ENCODE measurements at regions not wholly inside any gene's neighbourhood (a gene's known extent, or its start where the extent isn't known, plus 50 kb on each side); places are given as distances from the start of the nearest gene placed in this dataset.

GRCh38 chr7:119758254-119758653 lies 514.7 kb upstream of the KCND2 start:
- H3K27ac Mint-ChIP-seq (ENCODE audit: unreplicated experiment): no peak overlapping the region
- Histone ChIP-seq H2AFZ (ENCODE audit: low read depth, low read length) (no peak overlapping the region), H3K4me2 (ENCODE audit: low read length) (no peak overlapping the region), H3K27ac (ENCODE audit: low read depth, low read length) (no peak overlapping the region), H3K36me3 (ENCODE audit: insufficient read depth, low read length) (no peaks in the 10 kb centered on the region), H4K20me1 (ENCODE audit: insufficient read depth, low read length) (no peaks in the 10 kb centered on the region), H3K27me3 (ENCODE audit: insufficient read depth, low read length) (no peaks in the 10 kb centered on the region), H3K79me2 (ENCODE audit: insufficient read depth, low read length) (no peaks in the 10 kb centered on the region), H3K4me1 (ENCODE audit: insufficient read depth, low read length) (no peaks in the 10 kb centered on the region), H3K9ac (ENCODE audit: low read length) (no peak overlapping the region), H3K4me3 (ENCODE audit: insufficient read depth, low read depth, low read length) (no peak overlapping the region), H3K9me3 (ENCODE audit: insufficient read depth, low read depth, low read length) (no peaks in the 10 kb centered on the region)
- no peak overlapping the region for H3K4me3 Mint-ChIP-seq (ENCODE audit: unreplicated experiment)
- no peaks in the 10 kb centered on the region for H3K27me3 Mint-ChIP-seq (ENCODE audit: low read depth, unreplicated experiment)
- TF ChIP-seq EZH2 (IDR thresholded peaks at IDR 0.05; ENCODE audit: insufficient read depth, low read length): no peak
- TF ChIP-seq CTCF (IDR thresholded peaks at IDR 0.05; ENCODE audit: insufficient read depth, low read depth, low read length): no peak
- H3K36me3 Mint-ChIP-seq (ENCODE audit: low read depth, unreplicated experiment): no peaks in the 10 kb centered on the region
- DNase-seq (ENCODE audit: low read depth) (no peak), FAIRE-seq (no peak)
- no peaks in the 10 kb centered on the region for H3K9me3 Mint-ChIP-seq (ENCODE audit: unreplicated experiment)
- no peaks in the 10 kb centered on the region for H3K4me1 Mint-ChIP-seq (ENCODE audit: low read depth, unreplicated experiment)

- Histone ChIP-seq H3K9me3 (ENCODE audit: insufficient read depth, low read depth, low read length) (no peaks in the 10 kb centered on the region), H3K4me3 (ENCODE audit: insufficient read depth, low read depth, low read length) (no peak overlapping the region), H3K36me3 (ENCODE audit: insufficient read depth, low read length) (no peaks in the 10 kb centered on the region), H3K27me3 (ENCODE audit: insufficient read depth, low read length) (no peaks in the 10 kb centered on the region), H3K9ac (ENCODE audit: low read length) (no peak overlapping the region), H3K4me2 (ENCODE audit: low read length) (no peak overlapping the region), H3K27ac (ENCODE audit: low read depth, low read length) (no peak overlapping the region), H4K20me1 (ENCODE audit: insufficient read depth, low read length) (no peaks in the 10 kb centered on the region), H3K4me1 (ENCODE audit: insufficient read depth, low read length) (no peaks in the 10 kb centered on the region), H3K79me2 (ENCODE audit: insufficient read depth, low read length) (no peaks in the 10 kb centered on the region), H2AFZ (ENCODE audit: low read depth, low read length) (no peak overlapping the region)
- no peaks in the 10 kb centered on the region for H3K4me1 Mint-ChIP-seq (ENCODE audit: low read depth, unreplicated experiment)
- DNase-seq (ENCODE audit: low read depth) (no peak), FAIRE-seq (no peak)
- H3K36me3 Mint-ChIP-seq (ENCODE audit: low read depth, unreplicated experiment): no peaks in the 10 kb centered on the region
- H3K27me3 Mint-ChIP-seq (ENCODE audit: low read depth, unreplicated experiment): no peaks in the 10 kb centered on the region
- H3K9me3 Mint-ChIP-seq (ENCODE audit: unreplicated experiment): no peaks in the 10 kb centered on the region
- no peak overlapping the region for H3K27ac Mint-ChIP-seq (ENCODE audit: unreplicated experiment)
- H3K4me3 Mint-ChIP-seq (ENCODE audit: unreplicated experiment): no peak overlapping the region
- TF ChIP-seq CTCF (IDR thresholded peaks at IDR 0.05; ENCODE audit: insufficient read depth, low read depth, low read length): no peak
- TF ChIP-seq EZH2 (IDR thresholded peaks at IDR 0.05; ENCODE audit: insufficient read depth, low read length): no peak
Observed at GRCh38 chr7:119761776-119762175, 511.2 kb upstream of the KCND2 start.

GRCh38 chr7:119782286-119782685 lies 490.7 kb upstream of the KCND2 start:
- no peak for DNase-seq (ENCODE audit: low read depth)
- Histone ChIP-seq H3K36me3 (ENCODE audit: insufficient read depth, low read length) (no peaks in the 10 kb centered on the region), H2AFZ (ENCODE audit: low read depth, low read length) (no peak overlapping the region), H3K9ac (ENCODE audit: low read length) (no peak overlapping the region), H3K27ac (ENCODE audit: low read depth, low read length) (no peak overlapping the region), H3K79me2 (ENCODE audit: insufficient read depth, low read length) (no peaks in the 10 kb centered on the region), H3K4me3 (ENCODE audit: insufficient read depth, low read depth, low read length) (no peak overlapping the region), H3K27me3 (ENCODE audit: insufficient read depth, low read length) (no peaks in the 10 kb centered on the region), H3K4me1 (ENCODE audit: insufficient read depth, low read length) (no peaks in the 10 kb centered on the region), H3K4me2 (ENCODE audit: low read length) (no peak overlapping the region), H3K9me3 (ENCODE audit: insufficient read depth, low read depth, low read length) (no peaks in the 10 kb centered on the region), H4K20me1 (ENCODE audit: insufficient read depth, low read length) (no peaks in the 10 kb centered on the region)
- no peaks in the 10 kb centered on the region for H3K9me3 Mint-ChIP-seq (ENCODE audit: unreplicated experiment)
- H3K4me3 Mint-ChIP-seq (ENCODE audit: unreplicated experiment): no peak overlapping the region
- H3K36me3 Mint-ChIP-seq (ENCODE audit: low read depth, unreplicated experiment): no peaks in the 10 kb centered on the region
- no peak overlapping the region for H3K27ac Mint-ChIP-seq (ENCODE audit: unreplicated experiment)
- no peak for TF ChIP-seq EZH2 (IDR thresholded peaks at IDR 0.05; ENCODE audit: insufficient read depth, low read length)
- TF ChIP-seq CTCF (IDR thresholded peaks at IDR 0.05; ENCODE audit: insufficient read depth, low read depth, low read length): no peak
- no peaks in the 10 kb centered on the region for H3K4me1 Mint-ChIP-seq (ENCODE audit: low read depth, unreplicated experiment)
- no peaks in the 10 kb centered on the region for H3K27me3 Mint-ChIP-seq (ENCODE audit: low read depth, unreplicated experiment)
- no peak for FAIRE-seq

Data from astrocyte (in vitro differentiated cells and primary cell).